BE2C (cell line): ENCODE measurements at regions not wholly inside any gene's neighbourhood (a gene's known extent, or its start where the extent isn't known, plus 50 kb on each side); places are given as distances from the start of the nearest gene placed in this dataset.

Experiments used
- DNase-seq: peaks from one replicate; pipeline ENCODE4 v3.0.0-alpha.2; 2020
- H3K27me3 ChIP-seq: fragments of 250-450 bp; sonication (Bioruptor Pico); 2 replicates; pipeline ENCODE4 v1.5.1; 2020; ENCODE audit warnings: mild to moderate bottlenecking
- H3K36me3 ChIP-seq: fragments of 250-450 bp; sonication (Bioruptor Pico); 2 replicates; pipeline ENCODE4 v1.5.1; 2020; ENCODE audit warnings: mild to moderate bottlenecking
- H3K4me1 ChIP-seq: fragments of 250-450 bp; sonication (Bioruptor Pico); 2 replicates; pipeline ENCODE4 v1.5.1; 2020
- H3K4me3 ChIP-seq: 2 replicates; pipeline ENCODE4 v1.5.1; 2011; ENCODE audit warnings: low read depth, low read length
- H3K9me3 ChIP-seq: fragments of 250-450 bp; sonication (Bioruptor Pico); 2 replicates; pipeline ENCODE4 v1.5.1; 2020
- CTCF ChIP-seq: IDR thresholded peaks from 2 replicates; pipeline ENCODE4 v1.5.1; 2012; ENCODE audit warnings: mild to moderate bottlenecking, low read depth, low read length

DNA sequence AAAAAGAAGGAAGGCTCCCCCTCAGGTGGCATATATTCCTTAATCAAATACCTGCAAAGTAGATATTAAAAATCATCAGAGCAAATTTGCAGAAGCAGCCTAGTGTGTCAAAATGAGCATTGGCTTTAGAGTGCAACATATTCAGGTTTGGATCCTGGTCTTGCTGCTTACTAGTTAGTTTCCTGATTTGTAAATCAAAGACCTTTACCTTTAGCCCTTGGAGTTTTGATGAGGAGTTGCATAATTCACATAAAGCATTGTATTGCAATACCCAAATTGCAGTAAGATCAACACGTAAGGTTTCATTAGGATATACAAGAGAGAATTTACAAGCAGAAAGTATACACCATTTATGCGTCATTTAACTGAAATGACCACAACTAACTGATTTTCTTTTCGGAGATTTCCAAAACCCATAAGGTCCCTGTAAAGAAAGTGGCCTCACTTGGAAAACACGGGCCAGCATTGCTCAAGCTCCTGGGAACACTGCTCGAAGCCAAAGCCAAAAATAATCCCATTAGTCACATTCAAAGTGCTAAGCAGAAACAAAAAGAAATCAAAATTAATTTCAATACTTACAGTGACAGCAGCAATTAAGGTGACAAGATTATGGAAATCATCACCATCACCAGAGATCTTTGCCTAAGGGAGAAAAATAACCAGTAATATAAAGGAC lies 415.9 kb upstream of the ERCC4 start:
- no peak for TF ChIP-seq CTCF
- H3K36me3 ChIP-seq = no peaks in the 10 kb centered on the region
- H3K4me3 ChIP-seq = no peak overlapping the region
- no peaks in the 10 kb centered on the region for H3K27me3 ChIP-seq
- no peaks in the 10 kb centered on the region; the same call in 1 of the 2 replicates for H3K9me3 ChIP-seq
- no peak for DNase-seq
- no peaks in the 10 kb centered on the region for H3K4me1 ChIP-seq

DNA sequence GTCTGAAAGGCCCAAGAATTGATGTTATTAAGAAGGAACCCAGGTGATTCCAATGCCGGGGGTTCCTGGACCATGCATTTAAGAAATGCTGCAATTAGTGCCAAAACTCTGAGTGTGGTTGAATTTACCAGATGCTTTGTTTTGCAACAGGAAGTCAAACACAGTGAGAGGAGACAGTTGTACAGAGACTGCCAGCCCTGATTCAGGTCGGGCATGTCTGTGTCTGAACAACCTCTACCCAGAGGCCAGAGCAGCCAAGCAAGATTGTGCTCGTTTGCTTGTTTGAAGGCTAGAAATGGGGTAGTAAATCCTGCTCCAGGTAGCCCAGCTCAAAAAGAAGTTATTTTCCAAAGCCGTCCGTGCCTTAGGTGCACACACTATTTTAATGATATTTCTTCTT lies 412.4 kb upstream of the ERCC4 start:
- Histone ChIP-seq H3K4me1 (no peaks in the 10 kb centered on the region), H3K9me3 (no peaks in the 10 kb centered on the region; the same call in 1 of the 2 replicates), H3K27me3 (no peaks in the 10 kb centered on the region), H3K36me3 (no peaks in the 10 kb centered on the region), H3K4me3 (no peak overlapping the region)
- no peak for TF ChIP-seq CTCF
- DNase-seq = no peak

- DNase-seq = no peak
- no peaks in the 10 kb centered on the region for H3K9me3 ChIP-seq
- TF ChIP-seq CTCF = peak; percentile 33
- H3K36me3 ChIP-seq = no peaks in the 10 kb centered on the region
- no peaks in the 10 kb centered on the region for H3K4me1 ChIP-seq
- no peaks in the 10 kb centered on the region for H3K27me3 ChIP-seq
- no peak overlapping the region for H3K4me3 ChIP-seq
Observed at GRCh38 chr16:13510425-13511151, 409.4 kb upstream of the ERCC4 start.

DNA sequence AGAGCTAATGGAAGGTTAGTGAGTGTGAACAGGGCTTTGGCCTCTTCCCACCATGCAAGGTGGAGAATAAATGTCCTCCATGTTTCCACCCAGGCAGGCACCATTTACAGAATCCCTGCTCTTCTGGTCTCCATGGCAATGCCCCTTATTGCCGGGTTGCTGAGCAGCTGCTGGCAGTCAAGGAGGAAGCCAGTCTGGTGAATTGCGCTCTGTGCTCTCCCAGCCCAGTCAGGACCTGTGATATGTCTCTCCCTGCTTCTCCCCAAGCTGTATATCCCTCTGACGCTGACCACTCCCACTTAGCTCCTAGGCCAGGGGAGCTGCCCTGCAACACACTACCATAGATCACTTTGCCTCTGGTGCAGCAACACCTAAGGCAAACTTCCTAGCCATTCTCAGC lies 402.1 kb upstream of the ERCC4 start:
- TF ChIP-seq CTCF = no peak

GRCh38 chr16:13519871-13520270 lies 400.1 kb upstream of the ERCC4 start:
- no peak for DNase-seq
- no peak for TF ChIP-seq CTCF
- H3K4me3 ChIP-seq = no peak overlapping the region
- H3K36me3 ChIP-seq = no peaks in the 10 kb centered on the region
- no peaks in the 10 kb centered on the region for H3K4me1 ChIP-seq
- no peaks in the 10 kb centered on the region; the same call in 1 of the 2 replicates for H3K9me3 ChIP-seq
- H3K27me3 ChIP-seq = no peaks in the 10 kb centered on the region

More for the DNA sequence above, 402.1 kb upstream of the ERCC4 start:
- no peaks in the 10 kb centered on the region for H3K36me3 ChIP-seq
- no peaks in the 10 kb centered on the region for H3K9me3 ChIP-seq
- no peaks in the 10 kb centered on the region for H3K4me1 ChIP-seq
- H3K27me3 ChIP-seq = no peaks in the 10 kb centered on the region
- DNase-seq = no peak
- no peak overlapping the region for H3K4me3 ChIP-seq

DNA sequence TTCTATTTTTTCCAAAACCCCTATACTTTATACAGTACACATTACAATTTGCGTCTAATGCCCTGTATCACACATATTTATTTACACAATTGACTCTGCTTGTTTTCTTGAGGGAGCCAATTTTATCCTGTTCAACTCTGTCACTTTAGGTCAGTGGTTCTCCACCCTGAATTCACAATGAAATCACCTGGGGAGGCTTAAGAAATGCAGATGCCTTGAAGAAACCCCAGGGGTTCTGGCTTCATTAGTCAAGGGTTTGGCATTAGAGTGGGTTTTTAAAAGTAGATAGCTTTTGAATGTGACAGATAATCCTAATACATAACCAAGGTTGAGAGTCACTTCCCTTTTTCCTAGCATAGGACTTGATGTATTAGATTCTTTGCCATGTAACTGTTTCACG lies 398.6 kb upstream of the ERCC4 start:
- H3K27me3 ChIP-seq = no peaks in the 10 kb centered on the region
- no peak overlapping the region for H3K4me3 ChIP-seq
- no peaks in the 10 kb centered on the region for H3K36me3 ChIP-seq
- DNase-seq = no peak
- H3K9me3 ChIP-seq = no peaks in the 10 kb centered on the region; the same call in 1 of the 2 replicates
- H3K4me1 ChIP-seq = no peaks in the 10 kb centered on the region
- no peak for TF ChIP-seq CTCF
